ENCODE measurements at regions not wholly inside any gene's neighbourhood (a gene's known extent, or its start where the extent isn't known, plus 50 kb on each side); places are given as distances from the start of the nearest gene placed in this dataset.

DNA sequence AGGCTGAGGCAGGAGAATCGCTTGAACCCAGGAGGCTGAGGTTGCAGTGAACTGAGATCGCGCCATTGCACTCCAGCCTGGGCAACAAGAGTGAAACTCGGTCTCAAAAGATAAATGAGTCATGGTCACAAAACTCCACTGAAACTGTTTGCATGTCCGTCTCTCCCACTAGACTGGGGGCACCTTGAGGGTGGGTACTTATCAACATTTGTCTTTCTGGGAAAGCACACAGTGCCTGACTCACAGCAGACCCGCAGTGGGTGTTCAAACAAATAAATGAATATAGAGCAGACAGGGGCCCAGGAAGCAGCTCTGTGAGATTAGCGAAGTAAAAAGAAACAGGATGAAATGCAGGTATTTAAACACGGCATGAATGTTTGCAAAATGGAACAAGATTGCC, 211.1 kb upstream of the GATA6 start:
- Histone ChIP-seq H3K4me2 (ENCODE audit: low read length) (no peak overlapping the region), H3K4me3 (ENCODE audit: low read length) (no peak overlapping the region), H3K9ac (ENCODE audit: low read length) (no peak overlapping the region), H3K79me2 (replicated peaks; ENCODE audit: insufficient read depth, low read length) (no peaks in the 10 kb centered on the region), H3K9me3 (ENCODE audit: low read length) (no peaks in the 10 kb centered on the region), H3K27ac (ENCODE audit: low read length) (no peak overlapping the region), H3K36me3 (ENCODE audit: insufficient read depth, low read length) (no peaks in the 10 kb centered on the region), H2AFZ (ENCODE audit: low read depth, low read length) (no peak overlapping the region), H4K20me1 (ENCODE audit: insufficient read depth) (no peaks in the 10 kb centered on the region), H3F3A (ENCODE audit: insufficient read depth, low read length, poor library complexity, severe bottlenecking) (no peaks in the 10 kb centered on the region), H3K27me3 (ENCODE audit: insufficient read depth, low read depth, low read length) (no peaks in the 10 kb centered on the region), H3K9me2 (ENCODE audit: insufficient read depth, low read length) (no peaks in the 10 kb centered on the region)
- no peak for TF ChIP-seq SMC3 (conservative IDR thresholded peaks at IDR 0.05; ENCODE audit: poor library complexity)
- TF ChIP-seq REST (IDR thresholded peaks at IDR 0.05; ENCODE audit: borderline replicate concordance), result no peak

GRCh38 chr18:21958707-21959450, 210.5 kb upstream of the GATA6 start:
- no peak for TF ChIP-seq EZH2 (IDR thresholded peaks at IDR 0.05; ENCODE audit: borderline replicate concordance, insufficient read depth, low read length, poor library complexity, severe bottlenecking)
- TF ChIP-seq REST (IDR thresholded peaks at IDR 0.05; ENCODE audit: borderline replicate concordance), result no peak
- no peak for TF ChIP-seq POLR2AphosphoS5 (IDR thresholded peaks at IDR 0.05)
- TF ChIP-seq SMC3 (conservative IDR thresholded peaks at IDR 0.05; ENCODE audit: poor library complexity), result no peak
- TF ChIP-seq, protein P1, sequence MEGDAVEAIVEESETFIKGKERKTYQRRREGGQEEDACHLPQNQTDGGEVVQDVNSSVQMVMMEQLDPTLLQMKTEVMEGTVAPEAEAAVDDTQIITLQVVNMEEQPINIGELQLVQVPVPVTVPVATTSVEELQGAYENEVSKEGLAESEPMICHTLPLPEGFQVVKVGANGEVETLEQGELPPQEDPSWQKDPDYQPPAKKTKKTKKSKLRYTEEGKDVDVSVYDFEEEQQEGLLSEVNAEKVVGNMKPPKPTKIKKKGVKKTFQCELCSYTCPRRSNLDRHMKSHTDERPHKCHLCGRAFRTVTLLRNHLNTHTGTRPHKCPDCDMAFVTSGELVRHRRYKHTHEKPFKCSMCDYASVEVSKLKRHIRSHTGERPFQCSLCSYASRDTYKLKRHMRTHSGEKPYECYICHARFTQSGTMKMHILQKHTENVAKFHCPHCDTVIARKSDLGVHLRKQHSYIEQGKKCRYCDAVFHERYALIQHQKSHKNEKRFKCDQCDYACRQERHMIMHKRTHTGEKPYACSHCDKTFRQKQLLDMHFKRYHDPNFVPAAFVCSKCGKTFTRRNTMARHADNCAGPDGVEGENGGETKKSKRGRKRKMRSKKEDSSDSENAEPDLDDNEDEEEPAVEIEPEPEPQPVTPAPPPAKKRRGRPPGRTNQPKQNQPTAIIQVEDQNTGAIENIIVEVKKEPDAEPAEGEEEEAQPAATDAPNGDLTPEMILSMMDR (IDR thresholded peaks at IDR 0.05; ENCODE audit: poor library complexity, severe bottlenecking), result no peak
- TF ChIP-seq MXI1 (conservative IDR thresholded peaks at IDR 0.05; ENCODE audit: poor library complexity, severe bottlenecking), result no peak
- no peak for TF ChIP-seq RAD21 (conservative IDR thresholded peaks at IDR 0.05)
- TF ChIP-seq EP300 (conservative IDR thresholded peaks at IDR 0.05; ENCODE audit: poor library complexity, severe bottlenecking), result no peak
- no peak for TF ChIP-seq TAF1 (IDR thresholded peaks at IDR 0.05; ENCODE audit: low read depth)

More at GRCh38 chr18:21958707-21959450, 210.5 kb upstream of the GATA6 start:
- Histone ChIP-seq H3K27me3 (ENCODE audit: insufficient read depth, low read depth, low read length) (no peaks in the 10 kb centered on the region), H3K9me2 (ENCODE audit: insufficient read depth, low read length) (no peaks in the 10 kb centered on the region), H3K9ac (ENCODE audit: low read length) (no peak overlapping the region), H3K36me3 (ENCODE audit: insufficient read depth, low read length) (no peaks in the 10 kb centered on the region), H3K27ac (ENCODE audit: low read length) (no peak overlapping the region), H3K9me3 (ENCODE audit: low read length) (no peaks in the 10 kb centered on the region), H3K79me2 (replicated peaks; ENCODE audit: insufficient read depth, low read length) (no peaks in the 10 kb centered on the region), H3K4me3 (ENCODE audit: low read length) (no peak overlapping the region), H3K4me2 (ENCODE audit: low read length) (no peak overlapping the region), H3F3A (ENCODE audit: insufficient read depth, low read length, poor library complexity, severe bottlenecking) (no peaks in the 10 kb centered on the region), H2AFZ (ENCODE audit: low read depth, low read length) (no peak overlapping the region), H4K20me1 (ENCODE audit: insufficient read depth) (no peaks in the 10 kb centered on the region)
